ENCODE measurements at regions not wholly inside any gene's neighbourhood (a gene's known extent, or its start where the extent isn't known, plus 50 kb on each side); places are given as distances from the start of the nearest gene placed in this dataset.
"Not testable (repeated sequence)": the region's sequence is repeated elsewhere in the genome, so short reads cannot be mapped to it uniquely, and the experiment has no call there.

DNA sequence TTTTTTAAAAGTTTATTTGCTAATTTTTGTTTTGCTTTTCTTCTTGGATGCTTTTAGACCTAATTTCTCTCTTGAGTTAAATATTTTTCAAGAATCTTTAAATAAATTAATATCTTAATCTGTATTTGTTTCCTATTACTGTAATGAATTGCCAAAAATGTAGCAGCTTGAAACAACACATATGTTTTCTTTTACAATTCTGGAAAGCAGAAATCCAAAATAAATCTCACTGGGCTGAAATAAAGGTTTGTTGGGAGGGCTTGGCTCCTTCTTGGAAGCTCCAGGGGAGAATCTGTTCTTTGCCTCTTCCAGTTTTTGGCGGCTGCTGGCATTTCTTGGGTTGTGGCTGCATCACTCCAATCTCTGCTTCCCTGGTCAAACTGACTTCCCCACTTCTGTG is 658.1 kb upstream of the ARRDC3 start:
- no peak for DNase-seq
- Histone ChIP-seq H3K36me3 (no peaks in the 10 kb centered on the region), H3K27me3 (no peaks in the 10 kb centered on the region), H3K9me3 (no peaks in the 10 kb centered on the region), H3K4me3 (no peak overlapping the region)

DNA sequence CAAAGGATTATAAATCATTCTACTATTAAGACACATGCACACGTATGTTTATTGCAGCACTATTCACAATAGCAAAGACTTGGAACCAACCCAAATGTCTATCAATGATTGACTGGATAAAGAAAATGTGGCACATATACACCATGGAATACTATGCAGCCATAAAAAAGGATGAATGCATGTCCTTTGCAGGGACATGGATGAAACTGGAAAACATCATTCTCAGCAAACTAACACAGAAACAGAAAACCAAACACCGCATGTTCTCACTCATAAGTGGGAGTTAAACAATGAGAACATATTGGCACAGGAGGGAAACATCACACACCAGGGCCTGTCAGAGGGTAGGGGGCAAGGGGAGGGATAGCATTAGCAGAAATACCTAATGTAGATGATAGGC is 646.7 kb upstream of the ARRDC3 start:
- H3K4me3 ChIP-seq, H3K27me3 ChIP-seq, H3K36me3 ChIP-seq, DNase-seq, H3K9me3 ChIP-seq: not testable (repeated sequence)

DNA sequence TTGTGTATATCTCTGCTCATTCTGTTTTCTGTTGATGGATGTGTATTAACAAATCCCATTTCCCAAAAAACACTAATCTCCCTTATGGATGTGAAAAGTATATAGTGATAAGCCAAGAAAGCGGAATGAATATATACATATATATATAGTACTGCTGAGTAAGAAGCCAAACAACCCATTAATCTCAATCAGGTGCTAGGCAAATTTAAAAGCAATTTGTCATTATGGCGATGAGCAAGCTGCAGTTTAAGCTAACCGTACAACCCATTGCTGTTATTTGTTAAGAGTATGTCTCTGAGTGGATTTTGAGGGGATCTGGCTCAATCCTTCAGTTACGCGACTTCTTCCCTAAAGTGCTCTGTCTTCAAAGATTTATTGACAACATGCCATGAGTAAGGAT is 640.4 kb upstream of the ARRDC3 start:
- Histone ChIP-seq H3K27me3 (no peaks in the 10 kb centered on the region), H3K36me3 (no peaks in the 10 kb centered on the region), H3K9me3 (no peaks in the 10 kb centered on the region), H3K4me3 (no peak overlapping the region)
- DNase-seq, result no peak

DNA sequence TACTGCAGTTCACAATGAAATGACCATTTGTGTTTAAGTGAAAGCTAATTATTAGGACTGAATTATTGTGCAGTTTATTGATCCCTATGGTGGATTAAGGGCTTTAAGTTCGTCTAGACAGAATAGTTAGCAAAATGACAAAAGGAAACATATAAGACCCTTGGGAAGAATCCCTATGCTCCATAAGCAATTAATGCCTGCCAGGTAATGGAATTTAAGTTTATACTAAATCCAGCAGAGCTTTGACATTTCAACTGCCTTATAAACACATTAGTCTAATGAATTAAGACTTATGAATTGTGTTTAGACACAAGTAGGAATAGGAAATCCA is 640.0 kb upstream of the ARRDC3 start:
- Histone ChIP-seq H3K9me3 (no peaks in the 10 kb centered on the region), H3K4me3 (no peak overlapping the region), H3K36me3 (no peaks in the 10 kb centered on the region), H3K27me3 (no peaks in the 10 kb centered on the region)
- DNase-seq, result no peak

DNA sequence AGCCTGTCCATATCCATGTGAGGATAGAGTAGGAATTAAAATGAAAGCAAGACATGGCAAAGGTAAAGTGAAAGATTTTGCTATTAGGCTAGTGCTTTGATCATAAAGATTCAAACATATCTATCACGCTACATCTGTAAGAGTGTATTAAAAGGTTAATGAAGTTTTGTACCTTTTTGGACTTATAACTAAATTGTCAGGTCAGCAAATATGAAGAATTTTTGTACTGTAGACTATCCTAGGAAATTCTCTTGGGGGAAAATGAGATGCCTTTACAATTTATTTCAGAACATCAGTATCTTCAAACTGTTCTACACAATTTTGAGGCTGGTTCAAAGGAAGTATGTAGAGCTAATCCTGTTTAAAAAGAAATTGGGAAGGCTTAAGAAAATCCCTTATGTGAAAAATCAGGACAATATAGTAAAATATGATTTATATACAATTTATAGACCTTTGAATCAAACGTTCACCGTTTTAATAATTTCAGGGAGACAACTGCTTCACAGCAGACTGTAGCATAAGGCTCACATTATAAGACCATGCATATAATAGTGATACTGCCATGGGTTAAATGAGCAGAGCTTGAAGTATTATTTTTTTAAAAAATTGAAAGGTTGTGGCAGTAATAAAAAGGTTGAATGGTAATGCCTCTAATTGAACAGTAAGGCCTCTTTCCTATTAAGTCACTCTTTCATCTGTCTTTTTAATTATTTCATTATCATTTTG is 639.5 kb upstream of the ARRDC3 start:
- no peak overlapping the region for H3K4me3 ChIP-seq
- no peaks in the 10 kb centered on the region for H3K27me3 ChIP-seq
- no peaks in the 10 kb centered on the region for H3K36me3 ChIP-seq
- DNase-seq, result no peak
- H3K9me3 ChIP-seq, result no peaks in the 10 kb centered on the region

DNA sequence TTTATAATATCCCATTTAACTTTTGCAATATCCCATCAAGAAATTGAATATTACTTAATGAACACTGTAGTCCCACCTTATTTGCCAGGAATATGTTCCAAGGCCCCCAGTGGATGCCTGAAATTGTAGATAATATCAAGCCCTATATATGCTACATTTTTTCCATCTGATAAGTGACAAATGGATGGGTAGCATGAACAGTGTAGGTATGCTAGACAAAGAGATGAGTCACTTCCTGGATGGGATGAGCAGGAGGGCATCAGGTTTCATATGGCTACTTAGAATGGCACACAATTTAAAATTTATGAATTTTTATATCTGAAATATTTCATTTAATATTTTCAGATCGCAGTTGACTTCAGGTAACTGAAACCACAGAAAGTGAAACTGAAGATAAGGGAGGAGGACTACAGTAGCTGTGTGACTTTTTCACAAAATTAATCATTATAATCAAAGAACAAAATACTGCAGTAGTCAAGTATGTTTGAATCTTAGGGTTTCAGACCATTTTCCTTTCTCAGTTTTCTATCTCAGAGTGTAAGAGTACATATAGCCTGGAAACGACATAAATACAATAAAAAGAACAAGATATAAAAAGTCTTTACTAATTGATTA is 636.4 kb upstream of the ARRDC3 start:
- Histone ChIP-seq H3K4me3 (no peak overlapping the region), H3K36me3 (no peaks in the 10 kb centered on the region), H3K9me3 (no peaks in the 10 kb centered on the region), H3K27me3 (no peaks in the 10 kb centered on the region)
- peak; percentile 25 for DNase-seq

DNA sequence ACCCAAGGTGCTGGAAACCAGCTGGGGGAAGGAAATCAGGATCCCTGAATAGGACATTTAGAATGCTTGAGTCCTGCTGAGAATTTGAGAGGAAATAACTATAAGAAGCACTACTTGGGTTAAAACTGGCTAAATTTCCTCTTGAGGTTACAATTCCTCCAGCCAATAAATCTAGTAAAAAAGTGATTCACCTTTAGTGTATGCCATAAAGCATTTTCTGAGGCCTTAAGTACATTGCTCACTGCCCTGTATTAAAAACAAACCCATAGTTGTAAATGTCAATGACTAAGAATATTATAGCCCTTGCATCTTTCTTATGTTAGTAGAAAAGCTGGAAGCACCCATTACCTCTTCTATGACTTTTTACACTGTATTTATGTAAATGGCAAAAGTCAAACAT is 634.7 kb upstream of the ARRDC3 start:
- Histone ChIP-seq H3K36me3 (no peaks in the 10 kb centered on the region), H3K27me3 (no peaks in the 10 kb centered on the region), H3K4me3 (no peak overlapping the region), H3K9me3 (no peaks in the 10 kb centered on the region)
- DNase-seq, result no peak

DNA sequence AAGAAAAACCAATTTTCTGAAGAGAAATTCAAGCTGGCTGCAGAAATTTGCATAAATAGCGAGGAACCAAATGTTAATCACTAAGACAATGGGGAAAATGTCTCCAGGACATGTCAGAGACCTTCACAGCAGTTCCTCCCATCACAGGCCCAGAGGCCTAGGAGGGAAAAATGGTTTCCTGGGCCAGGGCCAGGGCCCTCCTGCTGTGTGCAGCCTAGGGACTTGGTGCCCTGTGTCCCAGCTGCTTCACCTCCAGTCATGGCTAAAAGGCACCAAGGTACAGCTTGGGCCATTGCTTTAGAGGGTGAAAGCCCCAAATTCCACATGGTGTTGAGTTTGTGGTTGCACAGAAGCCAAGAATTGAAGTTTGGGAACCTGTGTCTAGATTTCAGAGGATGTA is 628.7 kb upstream of the ARRDC3 start:
- DNase-seq, H3K9me3 ChIP-seq, H3K36me3 ChIP-seq, H3K27me3 ChIP-seq, H3K4me3 ChIP-seq: not testable (repeated sequence)

DNA sequence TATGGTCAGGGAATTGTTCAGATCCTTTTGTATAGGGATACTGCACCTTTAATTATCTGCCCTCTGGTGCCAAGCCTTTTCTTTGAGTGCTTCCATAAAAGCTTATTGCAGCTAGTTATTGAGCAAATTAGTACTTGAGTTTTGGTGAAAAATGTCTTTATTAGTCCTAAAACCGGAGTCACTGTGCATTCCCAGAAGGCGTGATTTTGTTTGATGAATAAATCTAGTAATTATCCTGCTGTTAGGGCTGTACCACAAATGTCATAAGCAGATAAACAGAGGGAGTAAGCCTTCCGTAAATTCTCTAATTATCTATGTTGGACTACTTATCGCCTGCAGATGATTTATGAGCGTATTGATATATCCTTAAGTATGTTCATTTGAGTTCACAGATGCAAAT is 620.7 kb upstream of the ARRDC3 start:
- DNase-seq, result no peak
- no peaks in the 10 kb centered on the region for H3K27me3 ChIP-seq
- no peak overlapping the region for H3K4me3 ChIP-seq
- no peaks in the 10 kb centered on the region for H3K9me3 ChIP-seq
- no peaks in the 10 kb centered on the region for H3K36me3 ChIP-seq

DNA sequence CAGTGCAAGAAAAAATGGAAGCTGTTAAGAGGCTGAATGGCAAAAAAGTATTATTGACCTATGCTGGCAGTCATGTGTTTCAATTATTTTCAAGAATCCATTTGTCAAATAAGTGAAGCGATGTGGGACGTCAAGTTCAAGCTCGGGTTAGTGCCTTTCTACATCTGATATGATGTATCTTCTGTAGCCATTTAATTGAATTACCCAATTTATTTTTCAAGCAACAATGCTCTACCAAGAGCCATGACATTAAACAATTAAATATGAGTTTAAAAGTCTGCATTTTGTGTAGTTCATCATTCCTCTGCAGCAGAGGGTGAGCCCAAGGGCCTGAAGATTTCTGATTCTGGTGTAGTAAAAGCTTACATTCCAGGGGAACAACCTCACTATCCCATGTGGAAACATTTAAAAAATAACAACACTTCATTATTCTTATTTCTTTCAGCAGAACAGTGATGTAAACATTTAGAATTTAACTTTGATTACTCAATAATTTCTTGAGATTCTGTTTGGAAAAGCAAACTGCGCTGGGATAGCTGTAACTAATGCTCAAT is 619.7 kb upstream of the ARRDC3 start:
- H3K36me3 ChIP-seq, result no peaks in the 10 kb centered on the region
- H3K9me3 ChIP-seq, result no peaks in the 10 kb centered on the region
- no peak for DNase-seq
- H3K27me3 ChIP-seq, result no peaks in the 10 kb centered on the region
- H3K4me3 ChIP-seq, result no peak overlapping the region

DNA sequence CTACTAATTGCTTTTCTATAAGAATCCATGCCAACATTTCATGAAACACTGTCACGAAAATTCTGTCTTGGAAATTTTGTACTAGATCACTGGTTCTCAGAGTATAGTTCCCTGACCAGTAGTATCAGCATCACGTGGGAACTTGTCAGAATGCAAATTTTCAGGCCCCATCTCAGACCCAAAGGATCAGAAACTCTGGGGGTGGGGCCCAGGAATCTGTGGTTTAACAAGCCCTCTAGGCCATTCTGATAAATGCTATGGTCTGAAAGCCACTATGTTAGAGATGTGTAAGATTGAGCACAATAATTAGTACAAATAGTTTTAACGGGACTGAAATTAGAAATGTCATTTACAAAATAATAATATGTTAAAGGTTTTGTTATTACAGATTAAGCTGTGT is 615.7 kb upstream of the ARRDC3 start:
- Histone ChIP-seq H3K36me3 (no peaks in the 10 kb centered on the region), H3K27me3 (no peaks in the 10 kb centered on the region), H3K9me3 (no peaks in the 10 kb centered on the region), H3K4me3 (no peak overlapping the region)
- no peak for DNase-seq

DNA sequence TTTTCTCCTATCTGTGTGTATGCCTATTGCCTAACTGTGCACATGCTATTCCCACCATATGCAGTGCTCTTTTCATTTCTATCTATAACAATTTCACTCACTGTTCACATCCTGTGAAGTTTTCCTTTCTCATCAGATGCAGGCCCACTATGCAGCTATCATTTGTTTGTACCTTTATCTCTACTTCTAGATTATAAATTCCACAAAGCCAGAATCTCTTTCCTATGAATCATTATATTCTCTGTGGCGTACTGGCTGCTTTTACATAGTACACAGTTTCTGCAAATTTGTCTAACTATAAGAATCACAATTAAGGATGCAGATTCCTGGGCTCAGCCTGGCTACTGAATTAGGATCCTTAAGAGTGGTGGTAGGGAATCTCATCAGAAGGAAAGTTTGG is 600.8 kb upstream of the ARRDC3 start:
- DNase-seq, result no peak
- Histone ChIP-seq H3K36me3 (no peaks in the 10 kb centered on the region), H3K27me3 (no peaks in the 10 kb centered on the region), H3K4me3 (no peak overlapping the region), H3K9me3 (no peaks in the 10 kb centered on the region)

DNA sequence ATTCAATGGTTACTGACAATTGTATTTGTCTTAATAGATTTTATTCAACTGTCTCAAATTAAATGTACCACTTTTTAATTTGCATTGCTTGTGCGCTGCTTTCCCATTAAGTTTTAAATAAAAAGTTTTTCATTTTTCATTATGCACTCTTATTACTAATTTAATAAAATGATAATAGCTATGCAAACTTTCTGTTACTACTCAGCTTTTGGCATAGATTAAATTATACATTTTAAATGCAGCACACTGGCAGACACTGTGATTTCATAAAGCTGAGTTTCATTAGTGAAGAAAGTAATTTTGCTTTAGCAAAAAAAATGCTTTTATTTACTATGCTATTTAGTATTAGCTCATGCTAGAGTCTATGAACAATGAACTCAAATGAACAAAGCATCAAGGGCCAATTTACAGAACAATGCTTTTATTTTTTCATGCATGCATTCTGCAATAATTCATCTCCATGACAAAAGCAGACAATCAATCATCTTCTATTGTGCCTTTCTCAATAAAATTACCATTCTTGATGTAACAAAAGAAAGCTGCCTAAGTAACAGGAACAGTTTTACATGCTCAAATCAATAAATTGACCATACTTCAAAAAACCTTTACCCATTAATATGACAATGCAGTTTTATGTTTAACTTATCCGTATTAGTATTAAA is 595.2 kb upstream of the ARRDC3 start:
- H3K27me3 ChIP-seq, result no peaks in the 10 kb centered on the region
- H3K4me3 ChIP-seq, result no peak overlapping the region
- H3K36me3 ChIP-seq, result no peaks in the 10 kb centered on the region
- H3K9me3 ChIP-seq, result no peaks in the 10 kb centered on the region
- no peak for DNase-seq

DNA sequence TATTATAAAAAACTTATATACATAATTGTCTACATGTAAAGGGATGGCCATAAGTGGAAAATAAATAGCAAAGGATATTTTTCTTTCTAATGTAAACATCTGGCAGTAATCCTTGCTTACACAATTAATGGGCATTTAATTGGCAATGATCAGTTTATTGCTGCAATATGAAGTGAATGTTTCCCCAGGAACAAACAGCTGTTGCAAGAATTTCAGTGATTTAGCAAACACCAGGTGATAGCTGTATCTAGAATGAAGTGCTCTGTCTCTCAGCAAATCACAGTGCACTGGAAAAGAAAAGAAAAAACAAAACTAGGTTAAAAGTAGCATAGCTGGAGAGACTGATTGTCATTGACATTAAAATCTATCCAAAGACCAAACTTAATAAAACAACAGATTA is 594.5 kb upstream of the ARRDC3 start:
- H3K9me3 ChIP-seq, result no peaks in the 10 kb centered on the region
- H3K4me3 ChIP-seq, result no peak overlapping the region
- H3K36me3 ChIP-seq, result no peaks in the 10 kb centered on the region
- no peak for DNase-seq
- no peaks in the 10 kb centered on the region for H3K27me3 ChIP-seq

DNA sequence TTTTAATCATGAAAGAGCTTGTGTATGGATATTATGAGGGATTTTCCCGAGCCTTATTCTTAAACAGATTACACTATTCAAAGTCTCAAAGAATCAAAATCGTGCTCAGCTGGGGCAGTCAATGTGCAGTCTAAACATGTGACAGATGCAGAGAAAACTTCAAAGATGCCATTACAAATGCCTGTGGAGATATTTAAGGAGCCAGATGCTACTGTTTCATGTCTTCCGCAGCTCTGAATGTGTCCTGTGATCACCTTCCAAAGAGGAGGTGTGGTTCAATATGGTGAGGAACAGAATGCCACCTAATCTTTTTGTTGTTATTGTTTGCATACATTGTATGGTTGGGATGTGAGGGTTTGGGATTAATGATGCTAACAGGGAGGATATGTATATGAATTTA is 593.3 kb upstream of the ARRDC3 start:
- no peak for DNase-seq
- no peak overlapping the region for H3K4me3 ChIP-seq
- H3K9me3 ChIP-seq, result no peaks in the 10 kb centered on the region
- no peaks in the 10 kb centered on the region for H3K36me3 ChIP-seq
- H3K27me3 ChIP-seq, result no peaks in the 10 kb centered on the region; the same call in 1 of the 2 replicates

DNA sequence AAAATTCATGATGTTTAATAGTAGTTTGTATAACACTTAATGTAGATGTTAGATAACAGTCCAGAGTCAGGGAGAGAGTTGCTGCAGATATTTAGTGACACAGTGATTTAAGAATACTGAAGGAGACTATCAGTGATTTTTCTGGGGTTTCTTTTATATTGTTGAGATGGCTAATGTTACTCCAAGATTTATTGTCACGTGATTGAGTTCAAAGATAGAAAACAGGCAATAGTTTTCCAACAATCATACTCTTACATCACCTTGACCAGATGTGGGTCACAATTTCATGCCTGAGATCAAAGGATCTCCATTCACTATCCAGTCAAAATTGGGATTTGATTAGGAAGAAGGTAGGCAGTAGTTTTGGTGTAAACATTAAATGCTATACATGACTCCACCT is 580.0 kb upstream of the ARRDC3 start:
- no peak for DNase-seq
- Histone ChIP-seq H3K4me3 (no peak overlapping the region), H3K9me3 (no peaks in the 10 kb centered on the region), H3K36me3 (no peaks in the 10 kb centered on the region), H3K27me3 (no peaks in the 10 kb centered on the region)

DNA sequence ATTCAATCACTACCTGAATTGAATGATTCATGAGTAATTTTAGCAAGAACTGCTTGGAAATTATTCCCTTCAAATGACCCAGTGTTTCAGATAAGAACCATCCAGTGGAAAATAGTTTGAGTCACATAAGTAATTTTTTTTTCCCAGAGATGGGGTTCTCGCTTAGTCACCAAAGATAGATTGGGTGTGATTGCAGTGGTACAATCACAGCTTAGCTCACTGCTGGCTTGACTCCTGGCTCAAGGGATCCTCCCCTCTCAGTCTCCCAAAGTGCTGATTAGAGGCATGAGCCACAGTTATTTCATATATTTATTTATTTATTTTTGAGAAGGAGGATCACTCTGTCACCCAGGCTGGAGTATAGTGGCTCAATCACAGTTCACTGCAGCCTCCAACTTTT is 574.5 kb upstream of the ARRDC3 start:
- peak; percentile 50 for DNase-seq
- H3K36me3 ChIP-seq, result no peaks in the 10 kb centered on the region
- H3K27me3 ChIP-seq, result no peaks in the 10 kb centered on the region
- H3K4me3 ChIP-seq, result no peak overlapping the region
- H3K9me3 ChIP-seq, result no peaks in the 10 kb centered on the region

DNA sequence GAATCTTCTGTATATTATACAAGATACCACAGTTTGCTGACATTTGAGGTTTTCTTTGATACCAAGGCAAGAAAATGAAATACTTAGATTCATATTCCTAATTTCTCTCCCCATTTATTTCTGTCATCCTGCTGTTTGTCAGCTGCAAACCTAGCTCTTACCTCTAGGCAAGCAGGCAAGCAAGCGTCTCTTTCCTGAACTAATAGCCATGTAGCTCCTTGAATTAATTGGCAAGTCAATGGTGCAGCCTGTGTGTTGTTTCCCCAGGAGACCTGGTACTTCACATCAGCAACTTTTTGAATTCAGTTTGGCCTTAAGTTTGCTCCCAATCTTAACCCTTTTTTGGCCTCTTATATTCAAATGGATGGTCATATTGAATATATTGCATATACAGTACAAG is 573.6 kb upstream of the ARRDC3 start:
- H3K9me3 ChIP-seq, result no peaks in the 10 kb centered on the region
- peaks cover 1% of the 10 kb centered on the region; the same call in 1 of the 2 replicates for H3K27me3 ChIP-seq
- DNase-seq, result no peak
- no peak overlapping the region for H3K4me3 ChIP-seq
- H3K36me3 ChIP-seq, result no peaks in the 10 kb centered on the region
